IMR-90 (cell line): ENCODE measurements at regions not wholly inside any gene's neighbourhood (a gene's known extent, or its start where the extent isn't known, plus 50 kb on each side); places are given as distances from the start of the nearest gene placed in this dataset.

Source experiments
- ATAC-seq: fragments of 200-7000 bp; cut with Tn5 transposase; 2 replicates; pipeline ENCODE4 v1.9.1; 2020; ENCODE audit warnings: low read depth, mild to moderate bottlenecking, moderate library complexity
- BruUV-seq: library from RNA; stranded (reverse); fragments of 400-500 nt; replicated peaks from 2 replicates; lab custom pipeline; 2021; lab: Mats Ljungman, UMichigan
- CTCF ChIA-PET: fragments of 300-600 bp; formaldehyde crosslinking; extraction: SDS; loops from one replicate; lab custom pipeline; 2021; ENCODE audit warnings: antibody characterized with exemption; lab: Yijun Ruan, JAX
- POLR2A ChIA-PET: fragments of 300-600 bp; sonication (Branson Sonifier 250); formaldehyde crosslinking; loops from one replicate; lab custom pipeline; 2022; ENCODE audit warnings: antibody characterized with exemption; ENCODE audit not compliant: unreplicated experiment; lab: Charles Lee
- DNase-seq: peaks from one replicate; pipeline ENCODE4 v3.0.0; 2013
- H2AFZ ChIP-seq: replicated peaks from 2 replicates; pipeline ENCODE3; 2013; ENCODE audit warnings: low read length, mild to moderate bottlenecking; ENCODE audit not compliant: poor library complexity
- H2AK5ac ChIP-seq: 2 replicates; pipeline ENCODE4 v1.6.1; 2013; ENCODE audit warnings: low read depth, low read length, inconsistent platforms
- H2AK9ac ChIP-seq: replicated peaks from 2 replicates; pipeline ENCODE3; 2013; ENCODE audit warnings: mild to moderate bottlenecking, low read depth, low read length, moderate library complexity; ENCODE audit not compliant: poor library complexity
- H2BK120ac ChIP-seq: 2 replicates; pipeline ENCODE4 v1.6.1; 2013; ENCODE audit warnings: low read depth, low read length, inconsistent platforms
- H2BK15ac ChIP-seq: 3 replicates; pipeline ENCODE4 v1.6.1; 2013; ENCODE audit warnings: low read depth, low read length, inconsistent platforms
- H2BK20ac ChIP-seq: 2 replicates; pipeline ENCODE4 v1.6.1; 2013; ENCODE audit warnings: low read depth, mild to moderate bottlenecking, inconsistent platforms, low read length, moderate library complexity
- H2BK5ac ChIP-seq: 2 replicates; pipeline ENCODE4 v1.6.1; 2013; ENCODE audit warnings: mild to moderate bottlenecking, low read depth, low read length, inconsistent platforms; ENCODE audit not compliant: poor library complexity, severe bottlenecking
- H3K14ac ChIP-seq: replicated peaks from 2 replicates; pipeline ENCODE4 v1.6.1; 2013; ENCODE audit warnings: low read depth, low read length, inconsistent platforms
- H3K18ac ChIP-seq: 2 replicates; pipeline ENCODE4 v1.6.1; 2013; ENCODE audit warnings: low read depth, low read length, control low read depth
- H3K23ac ChIP-seq: 2 replicates; pipeline ENCODE4 v1.6.1; 2013; ENCODE audit warnings: low read depth, low read length, inconsistent platforms
- H3K27ac ChIP-seq: 2 replicates; pipeline ENCODE4 v1.5.1; 2013; ENCODE audit warnings: mild to moderate bottlenecking, control low read depth, low read length; ENCODE audit not compliant: insufficient read depth
- H3K27me3 ChIP-seq: 2 replicates; pipeline ENCODE4 v1.6.1; 2013; ENCODE audit warnings: low read length; ENCODE audit not compliant: control insufficient read depth, insufficient read depth
- H3K36me3 ChIP-seq: 2 replicates; pipeline ENCODE4 v1.6.1; 2013; ENCODE audit warnings: low read length, mixed read lengths; ENCODE audit not compliant: control insufficient read depth, insufficient read depth
- H3K4ac ChIP-seq: 2 replicates; pipeline ENCODE4 v1.6.1; 2013; ENCODE audit warnings: low read depth, low read length, inconsistent platforms
- H3K4me1 ChIP-seq: 2 replicates; pipeline ENCODE4 v1.6.1; 2013; ENCODE audit warnings: low read length, mixed read lengths; ENCODE audit not compliant: control insufficient read depth, insufficient read depth
- H3K4me2 ChIP-seq: 2 replicates; pipeline ENCODE4 v1.6.1; 2013; ENCODE audit warnings: low read depth, mild to moderate bottlenecking, control low read depth, low read length, moderate library complexity
- H3K4me3 ChIP-seq: 2 replicates; pipeline ENCODE4 v1.5.1; 2013; ENCODE audit warnings: low read depth, mild to moderate bottlenecking, control low read depth, low read length, moderate library complexity; ENCODE audit not compliant: insufficient read depth
- H3K56ac ChIP-seq: 2 replicates; pipeline ENCODE4 v1.6.1; 2013; ENCODE audit warnings: low read length, inconsistent platforms; ENCODE audit not compliant: insufficient read depth; ENCODE audit errors: extremely low read depth
- H3K79me1 ChIP-seq, 2 experiments: 2 replicates each; pipeline ENCODE4 v1.6.1; 2013; ENCODE audit warnings: low read length in 2 of 2, inconsistent platforms in 1 of 2, low read depth in 1 of 2
- H3K9ac ChIP-seq: 2 replicates; pipeline ENCODE4 v1.6.1; 2013; ENCODE audit warnings: low read depth, low read length, control low read depth
- H3K9me1 ChIP-seq: 2 replicates; pipeline ENCODE4 v1.6.1; 2013; ENCODE audit warnings: low read length, inconsistent platforms; ENCODE audit not compliant: insufficient read depth
- H3K9me3 ChIP-seq: 2 replicates; pipeline ENCODE4 v1.6.1; 2013; ENCODE audit warnings: low read length; ENCODE audit not compliant: control insufficient read depth, insufficient read depth
- H4K20me1 ChIP-seq: 2 replicates; pipeline ENCODE4 v1.6.1; 2013; ENCODE audit warnings: low read length, inconsistent platforms; ENCODE audit not compliant: insufficient read depth
- H4K5ac ChIP-seq: 2 replicates; pipeline ENCODE4 v1.6.1; 2013; ENCODE audit warnings: mild to moderate bottlenecking, low read depth, low read length, control low read depth
- H4K8ac ChIP-seq, 2 experiments: 2 replicates each; pipeline ENCODE4 v1.6.1; 2013; ENCODE audit warnings: low read depth in 2 of 2, low read length in 2 of 2, control low read depth in 1 of 2, inconsistent platforms in 1 of 2
- H4K91ac ChIP-seq: 2 replicates; pipeline ENCODE4 v1.6.1; 2013; ENCODE audit warnings: low read depth, low read length, inconsistent platforms; ENCODE audit not compliant: insufficient read depth
- BHLHE40 ChIP-seq: fragments of 150-350 bp; IDR thresholded peaks from 2 replicates; pipeline ENCODE4 v1.6.1; 2016; ENCODE audit warnings: mild to moderate bottlenecking, low read depth, low read length
- CHD1 ChIP-seq: IDR thresholded peaks from 2 replicates; pipeline ENCODE4 v1.6.1; 2012; ENCODE audit warnings: low read depth, low read length, improper control_type of control experiment
- FOS ChIP-seq: fragments of 150-350 bp; IDR thresholded peaks from 2 replicates; pipeline ENCODE4 v1.6.1; 2016; ENCODE audit warnings: low read depth, low read length
- MAFK ChIP-seq: IDR thresholded peaks from 2 replicates; pipeline ENCODE4 v1.6.1; 2012; ENCODE audit warnings: low read depth, low read length, improper control_type of control experiment
- MXI1 ChIP-seq: IDR thresholded peaks from 2 replicates; pipeline ENCODE4 v1.6.1; 2012; ENCODE audit warnings: low read depth, mild to moderate bottlenecking, low read length, moderate library complexity, borderline replicate concordance
- SMC3 ChIP-seq: fragments of 150-350 bp; IDR thresholded peaks from 2 replicates; pipeline ENCODE4 v1.6.1; 2016; ENCODE audit warnings: low read depth, mild to moderate bottlenecking, antibody characterized with exemption, low read length, moderate library complexity
- WGBS, 2 experiments: methylation state at CpG; one replicate each; pipeline versions ENCODE4 v1.1.5 to v1.1.7; 2013; ENCODE audit warnings: missing lambda C conversion rate in 2 of 2; ENCODE audit not compliant: insufficient read length in 1 of 2; ENCODE audit errors: extremely low coverage in 2 of 2; 5-methylcytosine and 5-hydroxymethylcytosine counted together
- dilution Hi-C: fragments of 300-500 bp; cut with HindIII; formaldehyde crosslinking; loops from one replicate; pipeline ENCODE4 v1.14.3; 2018; ENCODE audit warnings: low sequenced_read_pairs; ENCODE audit not compliant: unreplicated experiment
- in situ Hi-C: fragments of 300-500 bp; cut with MboI; formaldehyde crosslinking; loops from 3 replicates; pipeline ENCODE4 v1.14.3; 2019; ENCODE audit warnings: low sequenced_read_pairs, inconsistent platforms, mixed read lengths
- intact Hi-C: fragments of 100-400 bp; cut with micrococcal nuclease; formaldehyde crosslinking; loops from 2 replicates; pipeline ENCODE4 v1.10.0; 2022

- Histone ChIP-seq H2BK5ac (no peak overlapping the region), H3K23ac (no peak overlapping the region), H4K5ac (no peak overlapping the region), H3K14ac (no peak overlapping the region), H3K4me1 (no peaks in the 10 kb centered on the region), H3K18ac (no peak overlapping the region), H2BK20ac (peak overlapping the region; percentile 39), H2BK120ac (no peak overlapping the region), H3K4me3 (no peak overlapping the region), H3K27ac (no peak overlapping the region), H3K4ac (no peak overlapping the region), H2BK15ac (no peak overlapping the region), H4K8ac (no peak overlapping the region), H4K91ac (no peak overlapping the region), H4K20me1 (no peaks in the 10 kb centered on the region), H3K36me3 (no peaks in the 10 kb centered on the region), H3K9me1 (no peaks in the 10 kb centered on the region), H2AK9ac (peak overlapping the region; percentile 70), H2AK5ac (no peak overlapping the region), H3K4me2 (no peak overlapping the region), H2AFZ (peak overlapping the region; percentile 33), H3K56ac (no peak overlapping the region), H3K79me1 (no peaks in the 10 kb centered on the region), H3K9me3 (no peaks in the 10 kb centered on the region), H3K9ac (no peak overlapping the region), H3K27me3 (peaks cover 26% of the 10 kb centered on the region)
- dilution Hi-C loops, result no loop called here
- TF ChIP-seq MAFK (no peak), MXI1 (no peak), FOS (no peak), BHLHE40 (no peak), CHD1 (no peak), SMC3 (no peak)
- CTCF ChIA-PET, result no interaction called here
- no TSS peak for BruUV-seq
- peak; percentile 24; the same call in 1 of the 2 replicates for ATAC-seq
- in situ Hi-C loops, result loop anchor here (5.0 kb wide), 1 partner anchor 117 kb away; no protein-coding TSS in a partner anchor
- DNase-seq, result no peak
- intact Hi-C loops, result loop anchor here (1.0 to 5.0 kb wide), 5 partner anchors 62 to 398 kb away; no protein-coding TSS in a partner anchor
- no CpG with 5 or more reads among the region's 5 CpGs for WGBS, 2 experiments
- POLR2A ChIA-PET, result no interaction called here
These were observed 72.0 kb upstream of the MPEG1 start for GRCh38 chr11:59284773-59285129.
